Hepatocyte (in vitro differentiated cells): ENCODE measurements at regions not wholly inside any gene's neighbourhood (a gene's known extent, or its start where the extent isn't known, plus 50 kb on each side); places are given as distances from the start of the nearest gene placed in this dataset.

Experiments used
- DNase-seq: peaks from one replicate; pipeline ENCODE4 v3.0.0-alpha.2; 2016; ENCODE audit warnings: low spot score
- H2AFZ ChIP-seq: fragments of 200-600 bp; sonication (generic); 2 replicates; pipeline ENCODE4 v1.6.0; 2016; ENCODE audit warnings: antibody characterized with exemption, mild to moderate bottlenecking
- H3K27ac ChIP-seq: fragments of 200-600 bp; sonication (generic); 2 replicates; pipeline ENCODE4 v1.5.1; 2016; ENCODE audit warnings: mild to moderate bottlenecking
- H3K27me3 ChIP-seq: fragments of 200-600 bp; sonication (generic); 2 replicates; pipeline ENCODE4 v1.6.1; 2016
- H3K36me3 ChIP-seq: fragments of 200-600 bp; sonication (generic); replicated peaks from 2 replicates; pipeline ENCODE4 v1.5.1; 2016; ENCODE audit warnings: low read depth; ENCODE audit not compliant: insufficient read depth
- H3K4me1 ChIP-seq: fragments of 200-600 bp; sonication (generic); 2 replicates; pipeline ENCODE4 v1.5.1; 2016; ENCODE audit warnings: mild to moderate bottlenecking, moderate library complexity; ENCODE audit not compliant: insufficient read depth
- H3K4me2 ChIP-seq: fragments of 200-600 bp; sonication (generic); 2 replicates; pipeline ENCODE4 v1.6.0; 2016
- H3K4me3 ChIP-seq: fragments of 200-600 bp; sonication (generic); 2 replicates; pipeline ENCODE4 v1.5.1; 2016; ENCODE audit warnings: mild to moderate bottlenecking
- H3K79me2 ChIP-seq: fragments of 200-600 bp; sonication (generic); 2 replicates; pipeline ENCODE4 v1.6.0; 2017; ENCODE audit warnings: mild to moderate bottlenecking
- H3K9me2 ChIP-seq: fragments of 200-600 bp; sonication (generic); replicated peaks from 2 replicates; pipeline ENCODE4 v1.6.0; 2017; ENCODE audit warnings: mild to moderate bottlenecking; ENCODE audit not compliant: insufficient read depth
- H3K9me3 ChIP-seq: fragments of 200-600 bp; sonication (generic); 2 replicates; pipeline ENCODE4 v1.5.1; 2016; ENCODE audit warnings: low read depth, mild to moderate bottlenecking
- H4K20me1 ChIP-seq: fragments of 200-600 bp; sonication (generic); 2 replicates; pipeline ENCODE4 v1.6.0; 2016; ENCODE audit warnings: mild to moderate bottlenecking; ENCODE audit not compliant: insufficient read depth, poor library complexity, severe bottlenecking
- EZH2 ChIP-seq: fragments of 200-600 bp; sonication (generic); IDR thresholded peaks from 2 replicates; pipeline ENCODE4 v1.6.1; 2016; ENCODE audit warnings: antibody characterized with exemption, mild to moderate bottlenecking, borderline replicate concordance
- EZH2phosphoT487 ChIP-seq: fragments of 200-600 bp; sonication (generic); IDR thresholded peaks from one replicate; pipeline ENCODE4 v1.6.1; 2018; ENCODE audit warnings: antibody characterized with exemption, mild to moderate bottlenecking, low read depth, moderate library complexity; ENCODE audit not compliant: unreplicated experiment, severe bottlenecking
- WGBS: methylation state at CpG from one replicate; pipeline ENCODE4 v1.1.6; 2016; ENCODE audit warnings: low lambda C conversion rate; ENCODE audit errors: missing lambda C conversion rate; 5-methylcytosine and 5-hydroxymethylcytosine counted together
- TF ChIP-seq, protein P1 (sequence below): fragments of 200-600 bp; sonication (generic); IDR thresholded peaks from 2 replicates; pipeline ENCODE4 v1.5.1; 2016; ENCODE audit warnings: antibody characterized with exemption, mild to moderate bottlenecking; ENCODE audit not compliant: poor library complexity

DNA sequence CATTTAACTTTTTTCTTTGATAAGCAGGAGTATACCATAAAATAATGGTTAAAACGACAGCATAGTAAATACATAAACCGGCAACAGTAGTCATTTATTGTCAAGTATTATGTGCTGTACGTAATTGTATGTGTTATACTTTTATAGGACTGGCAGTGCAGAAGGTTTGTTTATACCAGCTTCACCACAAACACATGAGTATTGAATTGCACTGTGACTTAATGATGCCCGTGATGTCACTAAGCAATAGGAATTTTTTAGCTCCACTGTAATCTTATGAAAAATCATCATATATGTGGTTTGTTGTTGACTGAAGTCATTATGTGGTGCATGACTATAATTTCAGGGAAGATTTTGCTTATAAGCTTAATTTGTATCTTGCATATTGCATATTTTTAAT is 424.6 kb downstream of the PABPC4L start:
- TF ChIP-seq EZH2phosphoT487 = no peak
- no peak for TF ChIP-seq EZH2
- TF ChIP-seq, protein P1, sequence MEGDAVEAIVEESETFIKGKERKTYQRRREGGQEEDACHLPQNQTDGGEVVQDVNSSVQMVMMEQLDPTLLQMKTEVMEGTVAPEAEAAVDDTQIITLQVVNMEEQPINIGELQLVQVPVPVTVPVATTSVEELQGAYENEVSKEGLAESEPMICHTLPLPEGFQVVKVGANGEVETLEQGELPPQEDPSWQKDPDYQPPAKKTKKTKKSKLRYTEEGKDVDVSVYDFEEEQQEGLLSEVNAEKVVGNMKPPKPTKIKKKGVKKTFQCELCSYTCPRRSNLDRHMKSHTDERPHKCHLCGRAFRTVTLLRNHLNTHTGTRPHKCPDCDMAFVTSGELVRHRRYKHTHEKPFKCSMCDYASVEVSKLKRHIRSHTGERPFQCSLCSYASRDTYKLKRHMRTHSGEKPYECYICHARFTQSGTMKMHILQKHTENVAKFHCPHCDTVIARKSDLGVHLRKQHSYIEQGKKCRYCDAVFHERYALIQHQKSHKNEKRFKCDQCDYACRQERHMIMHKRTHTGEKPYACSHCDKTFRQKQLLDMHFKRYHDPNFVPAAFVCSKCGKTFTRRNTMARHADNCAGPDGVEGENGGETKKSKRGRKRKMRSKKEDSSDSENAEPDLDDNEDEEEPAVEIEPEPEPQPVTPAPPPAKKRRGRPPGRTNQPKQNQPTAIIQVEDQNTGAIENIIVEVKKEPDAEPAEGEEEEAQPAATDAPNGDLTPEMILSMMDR = no peak
- no peaks in the 10 kb centered on the region for H3K27me3 ChIP-seq
- H3K4me3 ChIP-seq = no peak overlapping the region
- WGBS = 71% methylated on average over 4 of the region's 4 CpGs
- H3K27ac ChIP-seq = no peak overlapping the region
- no peak for DNase-seq
- H3K79me2 ChIP-seq = no peaks in the 10 kb centered on the region
- no peaks in the 10 kb centered on the region for H3K4me1 ChIP-seq
- no peaks in the 10 kb centered on the region for H4K20me1 ChIP-seq
- no peaks in the 10 kb centered on the region for H3K36me3 ChIP-seq
- no peak overlapping the region for H3K4me2 ChIP-seq
- no peaks in the 10 kb centered on the region for H3K9me2 ChIP-seq
- no peak overlapping the region for H2AFZ ChIP-seq
- H3K9me3 ChIP-seq = no peaks in the 10 kb centered on the region

DNA sequence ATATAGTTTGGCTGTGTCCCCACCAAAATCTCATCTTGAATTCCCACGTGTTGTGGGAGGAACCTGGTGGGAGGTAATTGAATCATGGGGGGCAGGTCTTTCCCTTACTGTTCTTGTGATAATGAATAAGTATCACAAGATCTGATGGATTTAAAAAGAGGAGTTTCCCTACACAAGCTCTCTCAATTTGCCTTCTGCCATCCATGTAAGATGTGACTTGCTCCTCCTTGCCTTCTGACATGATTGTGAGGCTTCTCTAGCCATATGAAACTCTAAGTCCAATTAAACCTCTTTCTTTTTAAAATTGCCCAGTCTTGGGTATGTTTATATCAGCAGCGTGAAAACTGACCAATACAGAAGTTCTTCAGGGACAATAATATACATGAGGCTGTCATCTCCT is 425.1 kb downstream of the PABPC4L start:
- Histone ChIP-seq H3K27ac (no peak overlapping the region), H2AFZ (no peak overlapping the region), H3K79me2 (no peaks in the 10 kb centered on the region), H3K4me3 (no peak overlapping the region), H3K4me1 (no peaks in the 10 kb centered on the region), H4K20me1 (no peaks in the 10 kb centered on the region), H3K9me2 (no peaks in the 10 kb centered on the region), H3K9me3 (no peaks in the 10 kb centered on the region), H3K27me3 (no peaks in the 10 kb centered on the region), H3K36me3 (no peaks in the 10 kb centered on the region), H3K4me2 (no peak overlapping the region)
- no peak for DNase-seq
- TF ChIP-seq, protein P1 = no peak
- TF ChIP-seq EZH2phosphoT487 = no peak
- WGBS = 94% methylated on average over 2 of the region's 2 CpGs

DNA sequence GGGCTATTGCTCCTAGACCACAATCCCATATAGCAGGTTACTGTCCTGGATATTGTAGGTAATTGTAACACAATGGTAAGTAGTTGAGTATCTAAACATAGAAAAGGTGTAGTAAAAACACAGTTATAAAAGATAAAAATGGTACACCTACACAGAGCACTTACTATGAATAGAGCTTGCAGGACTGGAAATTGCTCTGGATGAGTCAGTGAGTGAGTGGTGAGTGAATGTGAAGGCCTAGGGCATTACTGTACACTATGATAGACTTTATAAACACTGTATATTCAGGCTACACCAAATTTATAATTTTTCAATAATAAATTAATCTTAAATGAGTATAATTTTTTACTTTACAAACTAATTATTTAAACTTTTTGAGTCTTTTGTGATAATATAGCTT is 425.7 kb downstream of the PABPC4L start:
- TF ChIP-seq EZH2phosphoT487 = no peak
- TF ChIP-seq, protein P1 = no peak
- TF ChIP-seq EZH2 = no peak
- Histone ChIP-seq H3K27ac (no peak overlapping the region), H2AFZ (no peak overlapping the region), H4K20me1 (no peaks in the 10 kb centered on the region), H3K4me2 (no peak overlapping the region), H3K4me1 (no peaks in the 10 kb centered on the region), H3K27me3 (no peaks in the 10 kb centered on the region), H3K9me2 (no peaks in the 10 kb centered on the region), H3K9me3 (no peaks in the 10 kb centered on the region), H3K79me2 (no peaks in the 10 kb centered on the region), H3K4me3 (no peak overlapping the region), H3K36me3 (no peaks in the 10 kb centered on the region)
- DNase-seq = no peak

DNA sequence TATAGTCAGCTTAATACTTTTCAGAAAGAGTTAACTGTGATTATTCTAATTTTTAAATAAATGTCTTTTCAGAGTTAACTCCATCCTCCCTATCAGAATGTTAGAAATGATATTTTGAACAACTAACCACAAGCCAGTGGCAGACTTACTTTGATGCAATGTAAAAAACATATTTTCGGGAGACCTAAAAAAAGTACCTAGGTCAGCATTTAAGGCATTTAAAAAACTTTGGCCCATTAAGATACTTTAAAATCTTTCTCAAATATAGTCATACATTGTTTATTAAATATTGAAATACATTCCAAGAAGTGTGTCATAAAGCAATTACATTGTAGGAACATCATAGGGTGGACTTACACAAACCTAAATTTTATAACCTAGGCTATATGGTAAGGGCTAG is 426.1 kb downstream of the PABPC4L start:
- Histone ChIP-seq H3K9me2 (no peaks in the 10 kb centered on the region), H3K27ac (no peak overlapping the region), H3K4me3 (no peak overlapping the region), H3K9me3 (no peaks in the 10 kb centered on the region), H3K4me1 (no peaks in the 10 kb centered on the region), H3K4me2 (no peak overlapping the region), H3K36me3 (no peaks in the 10 kb centered on the region), H3K79me2 (no peaks in the 10 kb centered on the region), H3K27me3 (no peaks in the 10 kb centered on the region), H2AFZ (no peak overlapping the region), H4K20me1 (no peaks in the 10 kb centered on the region)
- TF ChIP-seq EZH2 (no peak), EZH2phosphoT487 (no peak)
- TF ChIP-seq, protein P1 = no peak
- whole genome bisulfite sequencing = 89% methylated on average over 1 of the region's 1 CpG
- no peak for DNase-seq
